AG08395 (cell line): ENCODE measurements at regions not wholly inside any gene's neighbourhood (a gene's known extent, or its start where the extent isn't known, plus 50 kb on each side); places are given as distances from the start of the nearest gene placed in this dataset.
A peak's percentile ranks its signal among the peaks of the same experiment; 100 is the strongest.

Experiments
- DNase-seq: peaks from one replicate; pipeline ENCODE4 v3.0.0; 2012; ENCODE audit warnings: mixed read lengths, low spot score

DNA sequence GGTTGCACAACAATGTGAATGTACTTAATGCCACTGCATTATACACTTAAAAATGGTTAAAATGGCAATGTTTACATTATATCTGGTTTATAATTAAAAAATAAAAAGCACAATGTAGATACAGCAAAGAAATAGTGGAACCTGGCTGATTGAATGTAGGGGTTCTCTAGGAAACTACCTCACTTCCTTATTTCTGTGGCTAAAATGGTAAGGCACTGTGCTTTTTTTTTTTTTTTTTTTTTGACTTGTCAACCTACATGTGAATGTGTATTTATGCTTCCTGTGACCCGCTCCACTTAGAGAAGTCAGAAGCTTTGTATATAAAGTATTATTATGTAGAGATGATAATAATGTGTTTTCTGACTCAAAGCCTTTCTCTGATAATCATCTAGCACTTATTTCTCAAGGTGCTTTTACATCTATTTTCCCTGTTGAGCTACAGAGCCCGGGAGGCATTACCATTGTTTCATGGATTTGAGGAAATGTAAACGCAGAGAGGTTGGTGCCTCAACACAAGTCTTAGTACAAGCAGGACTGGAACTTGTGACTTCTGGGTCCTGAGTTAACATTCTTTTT lies 55.0 kb downstream of the SOX4 start:
- no peak for DNase-seq

DNA sequence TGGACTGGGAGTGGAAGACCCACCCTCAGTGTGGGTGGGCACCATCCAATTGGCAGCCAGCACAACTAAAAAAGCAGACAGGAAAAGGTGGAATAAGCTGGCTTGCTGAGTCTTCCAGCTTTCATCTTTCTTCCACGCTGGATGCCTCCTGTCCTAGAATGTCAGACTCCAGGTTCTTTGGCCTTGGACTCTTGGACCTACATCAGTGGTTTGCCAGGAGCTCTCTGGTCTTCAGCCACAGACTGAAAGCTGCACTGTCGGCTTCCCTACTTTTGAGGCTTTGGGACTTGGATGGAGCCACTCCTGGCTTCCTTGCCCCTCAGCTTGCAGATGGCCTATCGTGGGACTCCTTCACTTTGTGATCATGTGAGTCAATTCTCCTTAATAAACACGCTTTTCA lies 59.8 kb downstream of the SOX4 start:
- DNase-seq: no peak

GRCh38 chr6:21653905-21654304 lies 60.4 kb downstream of the SOX4 start:
- DNase-seq: no peak

DNA sequence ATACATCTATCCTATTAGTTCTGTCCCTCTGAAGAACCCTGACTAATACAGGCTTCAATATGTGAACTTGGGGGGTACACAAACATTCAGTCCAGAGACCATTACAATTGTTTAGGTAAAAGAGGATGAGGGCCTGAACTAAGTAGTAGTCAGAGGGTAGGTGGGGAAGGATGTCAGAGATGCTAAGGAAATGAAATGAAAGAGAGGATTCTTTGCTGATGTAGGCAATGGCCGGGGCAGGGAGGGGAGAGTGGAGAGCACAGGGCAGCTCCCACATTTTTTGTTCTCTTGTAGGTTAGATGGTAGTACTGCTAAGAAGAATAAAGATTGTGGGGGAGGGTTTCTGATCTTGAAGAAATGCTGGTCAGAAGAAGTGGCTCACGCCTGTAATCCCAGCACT lies 60.8 kb downstream of the SOX4 start:
- DNase-seq: no peak

DNA sequence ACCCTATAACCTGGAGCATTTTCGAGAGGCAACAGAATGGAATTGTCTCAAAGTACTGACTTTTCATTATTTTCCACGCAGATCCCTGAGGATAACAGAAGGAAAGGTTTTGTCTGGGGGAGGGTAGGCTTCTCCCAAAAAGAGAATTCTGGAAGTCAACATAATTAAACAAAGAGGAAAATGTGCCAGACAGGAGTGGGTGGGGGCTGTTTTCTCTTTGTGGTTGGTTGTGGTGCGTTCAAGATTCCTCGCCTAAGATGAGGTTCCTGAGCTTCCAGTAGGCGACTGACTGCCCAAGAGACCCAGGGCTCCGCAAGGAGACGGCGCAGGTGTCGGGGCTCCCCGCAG lies 70.4 kb downstream of the SOX4 start:
- DNase-seq: no peak

DNA sequence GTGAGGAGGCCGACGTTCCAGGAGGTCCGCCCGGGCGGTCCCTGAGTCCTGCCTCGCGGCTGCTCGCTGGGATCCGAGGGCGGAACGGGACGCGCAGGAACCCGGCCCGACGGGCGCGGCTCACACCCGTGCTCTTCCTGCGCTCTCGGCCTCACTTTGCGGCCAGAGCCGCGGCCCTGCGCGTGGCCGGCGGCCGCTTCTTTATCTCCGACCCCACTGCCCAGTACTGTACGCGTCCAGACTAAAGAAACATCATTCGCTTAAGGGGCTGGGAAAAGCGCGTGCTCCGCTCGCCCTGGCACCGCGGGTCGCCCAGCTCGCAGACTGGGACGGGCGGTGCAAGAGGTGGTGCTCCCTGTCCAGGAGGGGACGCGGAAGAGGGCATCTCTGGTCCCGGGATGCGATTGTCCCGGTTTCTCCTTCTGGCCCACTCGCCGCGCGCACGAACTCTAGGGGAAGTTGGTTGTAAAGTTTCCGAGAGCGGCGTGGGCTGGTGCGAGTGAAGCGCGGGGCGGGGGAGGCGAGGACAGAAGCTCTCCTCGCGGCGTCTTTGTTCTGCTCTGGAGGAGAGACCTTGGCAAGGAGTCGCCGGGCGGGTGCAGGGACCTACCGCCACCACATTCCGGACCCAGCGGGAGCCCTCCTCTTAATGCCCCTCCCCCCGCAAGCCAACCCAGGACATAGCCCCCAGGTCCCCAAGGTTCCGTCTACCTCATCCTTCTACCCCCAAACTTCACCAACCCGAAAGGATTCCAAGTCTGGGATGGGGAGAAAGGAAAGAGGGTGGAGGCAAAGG lies 71.0 kb downstream of the SOX4 start:
- peak; percentile 10 for DNase-seq

GRCh38 chr6:21665110-21665391 lies 71.5 kb downstream of the SOX4 start:
- DNase-seq: peak; percentile 12

- DNase-seq: no peak
Measured at GRCh38 chr6:21665392-21666200, 72.0 kb downstream of the SOX4 start.

DNA sequence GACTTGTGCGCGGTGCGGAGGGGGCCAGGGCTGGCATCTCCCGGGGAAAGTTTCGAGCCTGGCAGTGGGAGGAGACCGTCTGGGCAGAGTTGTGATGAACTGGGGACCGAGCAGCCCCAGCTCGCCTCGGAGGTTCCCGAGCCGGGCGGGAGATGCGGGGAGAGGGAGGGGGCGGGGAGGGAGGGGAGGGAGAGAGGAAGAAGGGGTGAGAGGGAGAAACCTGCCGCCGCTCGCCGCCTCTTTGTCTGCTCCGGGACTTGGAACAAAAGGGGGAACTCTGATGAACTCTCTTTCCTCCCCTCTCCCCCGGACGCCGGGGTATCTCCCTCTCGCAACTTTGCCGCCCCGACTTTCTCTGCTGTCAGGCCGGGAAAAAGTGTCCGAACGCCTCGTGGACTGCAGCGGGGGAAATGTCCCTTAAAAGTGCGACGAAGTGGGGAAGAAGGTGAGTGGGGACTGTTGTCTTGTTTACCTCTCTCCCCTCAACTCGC lies 72.7 kb downstream of the SOX4 start:
- DNase-seq: peak; percentile 5

- DNase-seq: no peak
Measured at GRCh38 chr6:21666853-21667681, 73.5 kb downstream of the SOX4 start.

DNA sequence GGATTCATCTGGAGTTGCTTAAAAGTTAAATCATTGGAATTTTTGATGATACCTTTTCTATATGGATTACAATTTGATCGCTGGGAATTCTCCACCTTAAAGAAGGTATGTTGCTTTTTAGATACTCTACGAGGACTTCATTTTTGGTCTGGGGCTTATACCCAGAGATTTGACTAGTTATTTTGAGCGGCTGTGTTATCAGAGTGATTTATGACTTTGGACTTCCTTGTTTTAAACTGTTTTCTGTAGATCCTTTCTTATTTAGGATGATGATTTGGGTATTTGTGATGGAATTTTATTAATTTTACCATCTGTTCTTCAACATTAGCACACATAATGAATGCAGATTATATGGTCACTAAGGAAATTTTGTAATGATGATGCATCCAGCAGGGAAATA lies 75.2 kb downstream of the SOX4 start:
- no peak for DNase-seq

GRCh38 chr6:21676769-21677168 lies 83.2 kb downstream of the SOX4 start:
- no peak for DNase-seq

- DNase-seq: peak; percentile 35
Measured at GRCh38 chr6:21678990-21679389, 85.4 kb downstream of the SOX4 start.

DNA sequence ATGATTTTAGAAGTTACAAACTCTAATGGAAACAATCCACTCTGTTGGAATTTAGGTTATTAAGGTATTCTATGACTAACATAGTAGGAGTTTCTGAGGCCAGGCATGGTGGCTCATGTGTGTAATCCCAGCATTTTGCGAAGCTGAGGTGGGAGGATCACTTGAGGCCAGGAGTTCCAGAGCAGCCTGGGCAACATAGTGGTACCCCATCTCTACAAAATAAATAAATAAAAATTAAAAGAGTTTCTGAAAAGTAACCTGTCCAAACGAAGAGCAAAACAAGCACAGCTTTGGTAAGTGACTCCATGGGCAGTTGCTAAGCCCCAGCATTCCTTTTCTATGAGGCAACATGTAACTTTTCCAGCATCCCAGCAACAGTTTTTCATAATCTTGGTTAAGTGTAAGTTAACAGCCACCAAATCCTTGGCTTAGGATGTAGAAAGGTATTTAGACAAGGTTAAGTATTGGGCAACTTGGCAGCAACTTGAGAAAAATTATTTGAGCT lies 86.3 kb downstream of the SOX4 start:
- DNase-seq: peak; percentile 81

GRCh38 chr6:21680611-21681010 lies 87.1 kb downstream of the SOX4 start:
- DNase-seq: no peak

DNA sequence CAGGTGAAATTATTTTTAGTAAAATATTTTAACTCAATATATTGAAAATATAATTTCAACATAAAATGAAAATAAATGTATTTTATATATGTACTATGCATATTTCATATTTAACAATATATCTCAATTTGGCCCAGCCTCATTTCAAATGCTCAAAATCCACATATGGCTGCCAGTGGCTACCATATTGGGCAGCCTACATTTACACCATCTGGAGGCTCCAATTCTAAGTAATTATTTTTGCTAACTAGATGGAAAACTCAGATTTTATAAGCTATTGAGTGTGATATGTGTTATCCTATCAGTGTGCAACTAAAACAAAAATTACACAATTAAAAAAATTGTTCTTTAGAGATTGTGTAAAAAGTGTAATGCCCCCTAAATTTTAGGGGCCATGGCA lies 96.9 kb downstream of the SOX4 start:
- DNase-seq: no peak

DNA sequence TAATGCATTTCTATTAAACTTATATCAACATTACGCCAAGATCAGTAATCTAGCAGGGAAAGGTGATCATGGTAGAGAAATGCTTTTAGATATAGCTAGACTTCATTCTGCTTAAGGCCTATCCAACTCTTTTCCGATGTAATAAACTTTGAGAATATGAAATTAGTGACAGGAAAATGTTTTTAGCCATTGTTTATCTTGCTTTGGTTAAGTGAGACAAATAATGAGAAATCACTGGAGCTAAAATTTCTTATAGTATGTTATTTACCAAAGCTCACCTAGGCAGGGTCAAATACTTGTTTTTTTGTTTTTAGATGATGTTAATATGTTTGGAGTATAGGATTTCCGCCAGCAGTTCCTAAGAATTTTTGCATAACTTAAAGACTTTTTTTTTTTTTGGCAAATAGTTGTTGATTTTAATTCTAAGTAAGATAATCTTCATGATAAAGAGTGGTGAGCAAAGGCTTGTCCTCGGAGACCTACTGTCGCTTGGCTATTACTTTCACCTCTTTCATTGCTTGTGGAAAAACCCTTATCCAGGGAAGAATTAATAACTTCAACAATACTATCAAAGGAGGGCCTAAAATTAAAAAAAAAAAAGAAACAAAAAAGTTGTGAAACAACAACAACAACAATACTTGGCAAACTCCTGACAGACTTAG lies 98.3 kb downstream of the SOX4 start:
- DNase-seq: no peak

DNA sequence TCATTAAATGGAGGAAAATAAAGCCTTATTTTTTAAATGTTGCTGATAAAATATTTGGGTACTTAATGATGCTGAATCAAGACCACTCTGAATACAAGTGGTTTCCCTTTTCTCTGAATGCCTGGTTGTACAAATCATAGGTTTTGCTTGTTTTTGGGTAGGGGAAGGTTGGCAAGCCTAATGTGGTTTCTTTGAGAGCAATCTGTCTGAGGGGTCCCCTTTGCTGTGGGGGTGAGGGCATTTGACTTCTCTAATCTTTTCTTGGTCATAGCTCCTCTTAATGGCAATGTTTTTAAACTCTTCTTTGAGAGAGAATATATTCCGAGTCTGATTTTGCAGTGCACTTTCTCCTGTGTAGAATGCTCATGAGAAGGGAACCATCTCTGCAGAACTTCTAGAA lies 99.2 kb downstream of the SOX4 start:
- no peak for DNase-seq

GRCh38 chr6:21694168-21694567 lies 100.6 kb downstream of the SOX4 start:
- DNase-seq: no peak

DNA sequence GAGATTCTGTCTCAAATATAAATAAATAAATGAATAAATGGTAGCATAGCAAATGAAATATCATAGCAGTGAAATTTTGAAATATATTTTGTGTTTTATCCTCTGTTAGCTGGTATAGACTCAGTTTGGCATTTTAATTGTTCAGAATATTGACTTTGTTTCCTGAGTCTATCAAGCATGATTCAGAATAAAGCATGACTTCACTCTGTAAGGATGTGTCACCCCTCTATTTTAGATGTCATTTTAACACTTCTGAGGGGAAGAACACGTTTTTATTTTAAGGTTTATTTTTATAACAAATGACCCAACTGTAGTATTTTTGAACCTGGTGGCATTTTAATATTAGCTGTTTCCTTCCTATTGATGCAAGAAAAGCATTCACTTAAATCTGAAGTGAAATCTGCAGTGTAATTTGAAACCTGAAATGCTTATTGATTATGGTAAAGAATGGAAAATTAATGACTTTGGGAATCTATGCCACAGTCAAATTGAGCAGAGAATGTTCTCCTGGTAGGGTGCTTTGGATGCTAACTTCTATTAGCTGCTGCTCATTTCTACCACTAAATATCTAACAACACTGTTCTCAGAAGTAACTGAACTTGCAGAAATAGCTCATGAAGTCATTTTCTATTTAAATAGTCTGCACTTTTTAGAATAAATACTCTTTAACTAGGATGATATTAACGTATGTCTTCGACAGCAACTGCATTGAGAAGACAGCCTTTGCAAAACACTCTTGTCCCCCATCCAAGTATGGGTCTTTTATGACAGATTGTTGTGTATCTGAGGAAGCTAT lies 114.2 kb downstream of the SOX4 start:
- no peak for DNase-seq

- DNase-seq: no peak
Measured at GRCh38 chr6:21708320-21708580, 114.7 kb downstream of the SOX4 start.
